ENCODE measurements at regions not wholly inside any gene's neighbourhood (a gene's known extent, or its start where the extent isn't known, plus 50 kb on each side); places are given as distances from the start of the nearest gene placed in this dataset.
"Not testable (repeated sequence)": the region's sequence is repeated elsewhere in the genome, so short reads cannot be mapped to it uniquely, and the experiment has no call there.

DNA sequence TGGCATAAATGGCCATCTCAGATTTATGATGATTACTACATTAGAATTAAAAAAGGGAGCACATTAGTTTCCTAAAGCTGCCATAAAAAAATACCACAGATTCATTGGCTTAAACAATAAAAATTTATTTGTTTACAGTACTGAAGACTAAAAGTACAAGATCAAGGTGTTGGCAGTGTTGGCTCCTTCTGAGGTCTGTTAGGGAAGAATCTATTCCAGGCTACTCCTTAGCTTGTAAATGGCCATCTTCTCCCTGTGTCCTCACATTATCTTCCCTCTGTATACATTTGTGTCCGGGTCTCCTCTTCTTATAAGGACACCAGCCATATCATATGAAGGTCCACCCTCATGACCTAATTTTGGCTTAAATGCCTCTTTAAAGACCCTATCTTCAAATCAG lies 341.0 kb downstream of the SLC7A11 start:
- Histone ChIP-seq H3K27ac (no peak overlapping the region), H3K27me3 (no peaks in the 10 kb centered on the region), H3K4me1 (no peaks in the 10 kb centered on the region), H3K4me3 (no peak overlapping the region), H3K36me3 (no peaks in the 10 kb centered on the region), H3K9me3 (no peaks in the 10 kb centered on the region)
- TF ChIP-seq, protein P1, sequence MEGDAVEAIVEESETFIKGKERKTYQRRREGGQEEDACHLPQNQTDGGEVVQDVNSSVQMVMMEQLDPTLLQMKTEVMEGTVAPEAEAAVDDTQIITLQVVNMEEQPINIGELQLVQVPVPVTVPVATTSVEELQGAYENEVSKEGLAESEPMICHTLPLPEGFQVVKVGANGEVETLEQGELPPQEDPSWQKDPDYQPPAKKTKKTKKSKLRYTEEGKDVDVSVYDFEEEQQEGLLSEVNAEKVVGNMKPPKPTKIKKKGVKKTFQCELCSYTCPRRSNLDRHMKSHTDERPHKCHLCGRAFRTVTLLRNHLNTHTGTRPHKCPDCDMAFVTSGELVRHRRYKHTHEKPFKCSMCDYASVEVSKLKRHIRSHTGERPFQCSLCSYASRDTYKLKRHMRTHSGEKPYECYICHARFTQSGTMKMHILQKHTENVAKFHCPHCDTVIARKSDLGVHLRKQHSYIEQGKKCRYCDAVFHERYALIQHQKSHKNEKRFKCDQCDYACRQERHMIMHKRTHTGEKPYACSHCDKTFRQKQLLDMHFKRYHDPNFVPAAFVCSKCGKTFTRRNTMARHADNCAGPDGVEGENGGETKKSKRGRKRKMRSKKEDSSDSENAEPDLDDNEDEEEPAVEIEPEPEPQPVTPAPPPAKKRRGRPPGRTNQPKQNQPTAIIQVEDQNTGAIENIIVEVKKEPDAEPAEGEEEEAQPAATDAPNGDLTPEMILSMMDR (IDR thresholded peaks at IDR 0.05) = no peak
- TF ChIP-seq POLR2AphosphoS5 (IDR thresholded peaks at IDR 0.05) (no peak), POLR2A (IDR thresholded peaks at IDR 0.05) (no peak), EP300 (IDR thresholded peaks at IDR 0.05) (no peak)
- DNase-seq = no peak
- intact Hi-C loops (cut with DNase I; ENCODE audit: low total_unique reads) = no loop called here
- WGBS, 5 donors = 82 to 91% (median 84%) methylated on average over 1 of the region's 1 CpG

DNA sequence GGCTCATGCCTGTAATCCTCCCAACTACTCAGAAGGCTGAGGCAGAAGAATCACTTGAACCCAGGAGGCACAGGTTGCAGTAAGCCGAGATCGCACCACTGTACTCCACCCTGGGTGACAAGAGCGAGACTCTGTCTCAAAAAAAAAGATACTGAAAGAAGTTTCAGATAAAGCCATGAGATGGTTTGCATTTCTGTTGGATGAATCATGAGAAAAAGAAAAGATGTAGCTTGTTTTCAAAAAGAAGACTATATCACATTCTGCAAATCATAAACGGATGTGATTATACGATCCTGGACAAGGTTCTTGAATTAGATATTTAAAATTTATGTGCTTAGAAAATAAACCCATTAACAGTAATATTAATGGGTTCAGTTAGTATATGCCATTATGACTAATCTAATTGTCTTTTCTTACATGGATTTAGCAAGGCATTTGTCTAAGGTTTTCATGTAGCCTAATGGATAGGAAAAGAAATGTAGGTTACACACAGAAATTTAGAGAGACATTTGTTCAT lies 345.9 kb downstream of the SLC7A11 start:
- WGBS, 5 donors = 79 to 92% (median 87%) methylated on average over 5 of the region's 5 CpGs
- no peak overlapping the region for H3K27ac ChIP-seq
- intact Hi-C loops (cut with DNase I; ENCODE audit: low total_unique reads) = no loop called here
- no peaks in the 10 kb centered on the region for H3K4me1 ChIP-seq
- H3K4me3 ChIP-seq = no peak overlapping the region
- H3K36me3 ChIP-seq = no peaks in the 10 kb centered on the region
- no peaks in the 10 kb centered on the region for H3K9me3 ChIP-seq
- no peaks in the 10 kb centered on the region for H3K27me3 ChIP-seq
- TF ChIP-seq EP300 (IDR thresholded peaks at IDR 0.05) = no peak
- no peak for TF ChIP-seq POLR2A (IDR thresholded peaks at IDR 0.05)
- TF ChIP-seq, protein P1 (IDR thresholded peaks at IDR 0.05) = no peak
- TF ChIP-seq POLR2AphosphoS5 (IDR thresholded peaks at IDR 0.05) = no peak
- DNase-seq = no peak

DNA sequence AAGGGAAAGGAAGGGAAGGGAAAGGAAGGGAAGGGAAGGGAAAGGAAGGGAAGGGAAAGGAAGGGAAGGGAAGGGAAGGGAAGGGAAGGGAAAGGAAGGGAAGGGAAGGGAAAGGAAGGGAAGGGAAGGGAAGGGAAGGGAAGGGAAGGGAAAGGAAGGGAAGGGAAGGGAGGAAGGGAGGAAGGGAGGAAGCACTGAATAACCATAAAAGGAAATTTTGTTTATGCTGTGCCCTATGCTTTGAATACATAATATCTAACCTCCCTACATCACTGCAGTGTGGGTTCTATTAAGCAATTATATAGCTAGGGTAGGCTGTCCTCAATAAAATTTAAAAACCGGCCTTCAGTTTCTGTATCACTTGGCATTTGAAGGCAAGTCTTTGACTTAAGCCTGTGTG lies 346.6 kb downstream of the SLC7A11 start:
- H3K27me3 ChIP-seq; H3K27ac ChIP-seq; intact Hi-C loops (cut with DNase I; ENCODE audit: low total_unique reads): not testable (repeated sequence)

DNA sequence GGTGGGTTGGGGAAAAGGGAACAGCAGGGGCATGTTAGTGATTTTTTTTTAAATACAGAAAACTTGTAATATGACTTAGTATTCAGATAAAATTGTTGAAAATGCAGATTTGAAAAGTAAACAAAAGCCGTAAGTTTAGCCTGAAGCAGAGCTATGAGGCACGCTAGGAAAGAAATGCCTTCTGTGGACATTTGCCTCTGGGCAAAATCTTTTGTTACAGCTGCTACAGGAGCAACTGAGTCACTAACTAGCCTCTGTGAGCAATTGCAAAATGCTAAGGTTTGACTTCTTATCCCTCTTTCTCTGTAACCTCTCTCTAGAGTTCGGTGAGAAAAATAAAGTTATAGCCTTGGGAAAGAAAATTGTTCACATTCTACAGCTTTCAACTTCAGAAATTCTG lies 350.0 kb downstream of the SLC7A11 start:
- intact Hi-C loops (cut with DNase I; ENCODE audit: low total_unique reads) = no loop called here
- 38 to 56% (median 48%) methylated on average over 3 of the region's 3 CpGs for WGBS, 5 donors

More for the DNA sequence above, 346.6 kb downstream of the SLC7A11 start:
- H3K36me3 ChIP-seq, H3K4me3 ChIP-seq, H3K4me1 ChIP-seq, H3K9me3 ChIP-seq, DNase-seq: not testable (repeated sequence)
- 86 to 97% (median 92%) methylated on average over 1 of the region's 1 CpG for WGBS, 5 donors

DNA sequence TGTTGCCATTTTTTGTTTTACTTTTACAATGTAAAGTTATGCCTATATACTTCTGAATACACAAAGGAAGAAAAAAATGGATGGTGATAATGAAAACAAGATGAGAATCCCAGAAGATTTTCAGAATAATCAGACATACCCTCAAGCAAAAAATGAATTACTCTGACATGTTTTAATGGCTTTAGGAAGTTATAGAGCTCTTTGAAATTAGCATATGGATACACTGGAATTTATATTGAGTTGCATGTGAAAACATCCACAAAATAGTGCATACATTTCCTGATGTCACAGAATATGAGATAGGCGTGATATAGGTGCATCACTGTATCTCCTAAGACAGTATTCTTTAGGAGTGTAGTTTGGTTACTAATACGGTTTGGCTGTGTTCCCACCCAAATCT lies 351.3 kb downstream of the SLC7A11 start:
- intact Hi-C loops (cut with DNase I; ENCODE audit: low total_unique reads) = no loop called here
- no peaks in the 10 kb centered on the region for H3K4me1 ChIP-seq
- WGBS, 5 donors = 73 to 87% (median 83%) methylated on average over 2 of the region's 2 CpGs
- no peak for DNase-seq
- no peak for TF ChIP-seq POLR2AphosphoS5 (IDR thresholded peaks at IDR 0.05)
- TF ChIP-seq, protein P1 (IDR thresholded peaks at IDR 0.05) = no peak
- TF ChIP-seq EP300 (IDR thresholded peaks at IDR 0.05) = no peak
- TF ChIP-seq POLR2A (IDR thresholded peaks at IDR 0.05) = no peak
- no peaks in the 10 kb centered on the region for H3K27me3 ChIP-seq
- H3K27ac ChIP-seq = no peak overlapping the region
- no peak overlapping the region for H3K4me3 ChIP-seq
- no peaks in the 10 kb centered on the region for H3K9me3 ChIP-seq
- no peaks in the 10 kb centered on the region for H3K36me3 ChIP-seq

More for the DNA sequence above, 350.0 kb downstream of the SLC7A11 start:
- Histone ChIP-seq H3K36me3 (no peaks in the 10 kb centered on the region), H3K4me3 (no peak overlapping the region), H3K9me3 (no peaks in the 10 kb centered on the region), H3K4me1 (no peaks in the 10 kb centered on the region), H3K27me3 (no peaks in the 10 kb centered on the region), H3K27ac (no peak overlapping the region)
- TF ChIP-seq POLR2AphosphoS5 (IDR thresholded peaks at IDR 0.05) (no peak), POLR2A (IDR thresholded peaks at IDR 0.05) (no peak), EP300 (IDR thresholded peaks at IDR 0.05) (no peak)
- TF ChIP-seq, protein P1 (IDR thresholded peaks at IDR 0.05) = no peak
- DNase-seq = no peak

Data from stomach (tissue), 8 donors.